Pons (tissue), 1 donor: ENCODE measurements at regions not wholly inside any gene's neighbourhood (a gene's known extent, or its start where the extent isn't known, plus 50 kb on each side); places are given as distances from the start of the nearest gene placed in this dataset.
"Not testable (repeated sequence)": the region's sequence is repeated elsewhere in the genome, so short reads cannot be mapped to it uniquely, and the experiment has no call there.

Experiments
- DNase-seq: peaks from one replicate; pipeline ENCODE4 v3.0.0-alpha.2; 2016; ENCODE audit warnings: low spot score

DNA sequence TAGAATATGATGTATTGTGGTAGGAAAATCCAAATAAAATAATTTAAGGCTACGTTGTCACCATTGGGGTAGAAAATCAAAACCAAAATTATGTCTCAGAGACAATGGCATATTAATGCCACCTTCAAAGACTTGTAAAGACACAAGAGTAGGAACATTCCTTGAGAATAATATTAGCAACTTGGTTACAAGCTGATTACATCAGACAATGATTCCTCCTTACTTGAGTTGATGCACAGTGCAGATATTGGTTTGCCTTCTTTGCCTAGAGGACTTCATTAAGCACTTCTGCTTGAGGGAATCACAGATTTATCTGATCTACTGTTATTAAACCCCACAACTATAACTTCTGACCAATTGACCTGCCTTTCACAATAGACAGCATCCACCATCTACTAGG lies 500.2 kb downstream of the CDH9 start:
- no peak for DNase-seq

DNA sequence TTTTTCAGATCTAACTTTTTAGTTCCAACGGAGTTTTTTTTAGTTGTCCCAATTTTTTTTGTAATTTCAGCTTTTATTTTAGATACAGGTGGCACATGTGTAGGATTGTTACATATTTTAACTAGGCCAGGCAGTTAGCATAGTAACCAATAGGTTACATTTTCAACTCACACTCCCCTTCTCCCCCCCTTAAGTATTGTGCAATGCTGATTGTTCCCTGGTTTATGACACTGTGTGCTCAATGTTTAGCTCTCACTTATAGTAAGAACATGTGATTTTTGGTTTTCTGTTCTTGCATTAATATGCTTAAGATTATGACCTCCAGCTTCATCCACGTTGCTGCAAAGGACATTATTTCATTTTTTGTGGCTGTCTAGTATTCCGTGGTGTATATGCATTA lies 503.2 kb downstream of the CDH9 start:
- no peak for DNase-seq

DNA sequence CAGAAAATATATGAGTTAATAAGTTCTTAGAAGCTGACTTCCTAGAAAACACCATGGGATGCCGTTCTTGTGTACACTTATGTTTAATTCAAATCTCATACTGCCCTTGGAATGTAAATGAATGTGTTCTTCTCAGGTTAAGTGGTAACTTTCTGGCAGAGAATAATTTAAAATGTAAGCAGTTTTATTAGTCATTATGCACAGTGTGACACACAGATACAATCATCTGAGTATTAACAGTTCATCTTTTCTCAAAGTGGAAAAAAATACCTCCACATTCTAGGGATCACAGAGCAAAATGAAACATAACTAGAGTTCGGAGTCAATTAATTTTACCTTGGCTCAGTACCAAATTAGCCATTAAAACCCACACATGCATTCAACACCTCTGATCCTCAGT lies 508.1 kb downstream of the CDH9 start:
- DNase-seq, result no peak

DNA sequence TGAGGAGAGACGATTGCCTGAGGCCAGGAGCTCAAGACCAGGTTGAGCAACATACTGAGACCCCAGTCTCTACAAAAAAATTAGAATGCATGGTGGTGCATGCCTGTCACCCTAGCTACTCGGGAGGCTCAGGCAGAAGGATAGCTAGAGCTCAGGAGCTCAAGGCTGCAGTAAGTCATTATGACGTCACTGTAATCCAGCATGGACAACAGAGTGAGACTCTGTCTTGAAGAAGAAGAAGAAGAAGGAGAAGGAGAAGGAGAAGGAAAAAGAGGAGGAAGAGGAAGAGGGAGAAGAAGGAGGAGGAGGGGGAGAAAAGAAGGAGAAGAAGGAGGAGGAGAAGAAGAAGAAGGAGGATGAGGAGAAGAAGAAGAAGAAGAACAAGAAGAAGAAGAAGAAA lies 519.1 kb downstream of the CDH9 start:
- no peak for DNase-seq

DNA sequence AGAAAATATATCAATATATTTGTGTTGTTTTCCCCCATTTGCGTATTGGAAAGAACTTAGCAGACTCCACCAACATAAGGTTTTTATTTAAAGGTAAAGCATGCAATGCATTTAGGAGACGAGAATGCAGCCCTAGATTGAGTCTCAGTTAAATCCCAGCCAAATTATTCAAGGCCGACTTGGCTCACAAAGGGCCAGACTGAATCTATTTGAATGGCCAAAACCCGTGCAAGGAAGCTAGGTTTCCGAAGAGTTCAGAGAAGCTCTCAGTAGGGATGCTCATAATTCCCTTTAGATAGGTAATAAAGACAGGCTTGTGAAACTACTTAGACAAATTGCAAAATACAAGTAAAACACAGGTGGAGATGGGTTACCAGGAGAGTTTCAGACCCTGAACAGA lies 520.3 kb downstream of the CDH9 start:
- DNase-seq, result no peak

DNA sequence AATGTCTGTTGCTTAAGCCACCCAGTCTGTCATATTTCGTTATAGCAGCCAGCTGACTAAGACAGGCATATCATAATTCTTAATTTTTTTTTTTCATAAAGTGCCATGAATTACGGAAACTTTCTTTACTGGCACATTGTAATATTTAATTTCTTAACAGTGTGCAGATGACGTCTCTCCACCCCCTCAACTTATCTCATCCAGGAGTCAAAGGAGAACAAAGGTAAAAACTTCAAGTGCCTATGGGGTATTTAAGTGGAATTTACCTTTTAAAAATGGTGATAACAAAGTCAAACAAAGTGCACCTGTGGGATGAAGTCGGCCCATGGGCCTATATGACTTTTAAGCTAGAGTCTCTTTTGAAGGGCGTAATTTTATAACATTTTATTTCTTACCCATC lies 539.4 kb downstream of the CDH9 start:
- DNase-seq, result no peak

DNA sequence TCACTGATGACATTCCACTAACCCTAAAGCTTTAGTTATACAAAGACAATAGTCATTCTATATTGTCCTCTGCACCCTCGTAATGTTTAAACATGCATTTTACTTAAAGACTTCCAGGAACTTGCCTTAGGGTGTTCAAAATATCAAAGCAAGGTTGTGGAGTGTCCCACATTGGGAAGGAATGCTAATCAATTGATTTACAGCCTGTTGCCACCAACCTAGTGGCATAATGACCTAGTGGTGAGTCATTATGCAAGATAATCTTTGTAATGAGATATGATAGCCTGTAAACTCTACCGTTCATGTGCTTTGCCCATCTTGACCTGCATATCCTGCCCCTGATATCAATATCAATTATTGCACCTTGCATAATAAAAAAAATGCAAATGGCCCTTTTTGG lies 542.9 kb downstream of the CDH9 start:
- no peak for DNase-seq

DNA sequence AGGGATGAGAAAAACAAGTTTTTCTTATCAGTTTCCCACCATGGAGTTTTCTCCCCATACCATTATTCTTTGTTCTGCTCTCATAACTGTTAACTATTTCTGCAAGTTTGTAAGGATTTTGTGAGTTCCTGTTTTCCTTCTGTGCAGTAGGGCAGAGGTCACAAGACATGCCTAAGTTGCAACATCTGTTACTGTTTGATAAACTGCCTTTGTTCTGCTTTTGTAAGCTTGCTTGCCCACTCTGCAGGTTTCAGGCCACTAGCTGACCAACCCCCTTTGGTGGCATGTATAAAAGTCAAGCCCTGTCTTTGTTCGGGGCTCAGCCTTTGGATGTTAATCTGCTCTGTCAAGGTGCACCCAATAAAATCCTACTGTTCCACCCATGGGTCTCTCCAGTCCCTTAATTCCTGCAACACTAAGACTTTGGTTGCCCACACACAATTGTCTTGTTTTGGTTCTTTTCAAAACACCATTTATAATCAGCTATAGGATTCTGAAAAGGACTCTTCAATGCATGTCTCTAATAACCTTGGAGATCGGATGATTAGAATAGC lies 545.4 kb downstream of the CDH9 start:
- no peak for DNase-seq

DNA sequence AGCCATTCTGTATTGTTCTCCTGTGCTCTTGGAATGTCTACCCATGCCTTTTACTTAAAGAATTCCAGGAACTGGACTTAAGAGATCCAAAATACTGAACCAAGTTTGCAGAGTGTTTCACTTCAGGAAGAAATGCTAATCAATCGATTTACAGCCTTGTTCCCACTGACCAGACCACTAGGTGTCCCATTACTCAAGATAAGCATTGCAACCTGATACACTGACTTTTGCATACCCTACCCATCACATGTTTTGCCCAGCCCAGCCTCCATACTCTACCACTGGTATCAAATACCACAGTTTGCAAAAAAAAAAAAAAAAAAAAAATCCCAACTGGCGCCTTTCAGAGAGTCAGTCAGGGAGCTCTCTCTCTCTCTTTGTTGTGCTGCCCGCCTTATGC lies 550.8 kb downstream of the CDH9 start:
- no peak for DNase-seq

DNA sequence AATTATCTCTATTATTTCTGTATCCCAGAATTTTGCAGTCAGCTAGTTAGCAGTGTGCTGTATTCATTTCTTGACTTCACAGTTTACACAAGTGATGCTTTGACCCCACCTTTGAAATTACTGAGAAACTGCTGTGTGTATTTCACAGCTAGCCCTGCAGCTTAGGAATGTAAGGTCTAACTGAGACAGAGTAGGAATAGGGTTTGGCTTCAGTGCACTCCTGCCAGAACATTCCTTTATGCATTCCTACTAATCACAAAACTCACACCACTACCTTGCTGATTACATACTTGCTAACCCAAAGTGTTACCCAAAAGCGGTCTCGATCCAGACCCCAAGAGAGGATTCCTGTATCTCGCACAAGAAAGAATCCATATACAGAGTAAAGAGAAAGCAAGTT lies 551.8 kb downstream of the CDH9 start:
- no peak for DNase-seq

DNA sequence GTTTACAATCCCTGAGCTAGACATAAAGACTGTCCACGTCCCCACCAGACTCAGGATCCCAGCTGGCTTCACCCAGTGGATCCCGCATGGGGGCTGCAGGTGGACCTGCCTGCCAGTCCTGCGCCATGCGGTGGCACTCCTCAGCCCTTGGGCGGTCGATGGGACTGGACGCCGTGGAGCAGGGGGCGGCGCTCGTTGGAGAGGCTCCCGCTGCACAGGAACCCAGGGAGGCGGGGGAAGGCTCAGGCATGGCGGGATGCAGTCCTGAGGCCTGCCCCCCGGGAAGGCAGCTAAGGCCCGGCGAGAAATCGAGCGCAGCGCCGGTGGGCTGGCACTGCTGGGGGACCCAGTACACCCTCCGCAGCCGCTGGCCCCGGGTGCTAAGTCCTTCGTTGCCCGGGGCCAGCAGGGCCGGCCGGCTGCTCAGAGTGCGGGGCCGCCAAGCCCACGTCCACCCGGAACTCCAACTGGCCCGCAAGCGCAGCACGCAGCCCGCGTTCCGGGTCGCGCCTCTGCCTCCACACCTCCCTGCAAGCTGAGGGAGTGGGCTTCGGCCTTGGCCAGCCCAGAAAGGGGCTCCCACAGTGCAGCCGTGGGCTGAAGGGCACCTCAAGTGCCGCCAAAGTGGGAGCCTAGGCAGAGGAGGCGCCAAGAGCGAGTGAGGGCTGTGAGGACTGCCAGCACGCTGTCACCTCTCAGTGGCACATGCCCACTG lies 553.1 kb downstream of the CDH9 start:
- DNase-seq, result not testable (repeated sequence)

DNA sequence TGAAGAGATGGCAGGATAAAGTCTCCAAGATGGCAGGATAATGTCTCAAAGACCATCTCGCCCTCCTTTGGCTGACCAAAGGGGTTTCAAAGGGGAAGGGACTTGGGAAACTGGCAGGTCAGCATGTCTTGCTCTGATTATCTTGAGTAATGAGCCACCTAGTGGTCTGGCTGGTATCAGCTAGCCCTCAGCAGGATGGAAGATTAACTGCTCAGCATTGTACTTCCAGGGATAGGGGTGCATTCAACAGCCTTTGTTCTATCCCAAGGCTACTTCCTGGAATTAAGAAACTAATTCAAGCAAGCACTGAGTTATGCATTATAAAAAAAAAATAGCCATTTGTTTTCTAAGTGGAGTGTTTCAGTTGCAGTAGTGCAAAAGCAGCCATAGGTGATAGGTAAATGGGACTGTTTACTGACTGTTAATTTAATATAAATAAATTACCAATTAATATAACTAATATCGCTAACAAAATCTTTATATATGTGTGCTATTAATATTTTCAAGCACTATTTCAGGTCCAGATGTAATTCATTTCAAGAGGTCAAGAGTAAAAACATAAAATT lies 555.5 kb downstream of the CDH9 start:
- peak; percentile 58 for DNase-seq

DNA sequence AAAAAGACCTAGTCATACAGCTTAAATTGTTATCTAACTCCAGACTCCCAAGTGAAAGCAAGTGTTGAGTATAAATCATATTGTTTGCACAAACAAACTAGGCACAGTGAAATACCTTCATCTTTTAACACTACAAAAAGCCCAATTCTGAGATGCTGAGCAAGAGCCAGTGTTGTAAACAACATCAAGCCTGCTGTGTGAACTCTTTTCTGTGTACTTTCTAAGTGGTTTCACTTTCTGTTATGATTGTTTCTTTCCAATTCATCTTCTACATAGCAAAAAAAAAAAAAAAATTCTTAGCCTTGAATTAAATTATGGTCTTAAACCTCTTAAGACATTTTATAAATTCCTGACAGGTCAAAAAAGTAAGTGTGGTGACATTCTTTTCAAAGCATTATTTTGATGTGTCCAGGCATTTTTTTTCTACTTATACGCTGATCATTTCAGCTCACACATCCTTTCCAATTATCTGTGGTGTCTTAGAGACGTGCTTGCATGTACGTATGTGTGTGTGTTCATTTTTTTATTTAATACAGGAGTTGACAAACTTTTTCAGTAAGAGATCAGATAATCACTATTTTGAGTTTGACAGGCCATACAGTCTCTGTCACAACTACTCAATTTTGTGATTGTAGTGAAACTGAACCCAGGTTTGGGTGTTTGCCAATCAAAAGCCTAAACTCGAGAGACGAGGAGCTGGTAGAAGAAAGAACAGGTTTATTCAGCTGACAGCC lies 556.1 kb downstream of the CDH9 start:
- no peak for DNase-seq

DNA sequence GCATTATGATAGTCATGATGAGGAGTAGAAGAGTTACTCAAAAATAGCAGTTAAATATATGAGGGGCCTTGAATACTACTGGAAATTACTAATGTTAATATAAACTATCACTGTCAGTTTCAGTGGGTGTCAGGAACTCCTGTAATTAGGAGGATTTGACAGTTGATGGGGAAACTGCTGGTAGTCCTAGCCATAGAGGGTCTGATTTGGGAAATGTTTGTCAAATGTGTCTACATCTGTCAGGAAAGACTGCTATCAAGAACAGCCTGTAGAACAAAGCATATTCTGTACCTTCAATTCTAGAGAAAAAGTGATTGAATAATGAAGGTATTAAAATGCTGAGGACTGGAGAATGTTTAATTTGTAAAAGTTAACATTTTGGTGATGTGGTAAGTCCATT lies 567.9 kb downstream of the CDH9 start:
- no peak for DNase-seq

DNA sequence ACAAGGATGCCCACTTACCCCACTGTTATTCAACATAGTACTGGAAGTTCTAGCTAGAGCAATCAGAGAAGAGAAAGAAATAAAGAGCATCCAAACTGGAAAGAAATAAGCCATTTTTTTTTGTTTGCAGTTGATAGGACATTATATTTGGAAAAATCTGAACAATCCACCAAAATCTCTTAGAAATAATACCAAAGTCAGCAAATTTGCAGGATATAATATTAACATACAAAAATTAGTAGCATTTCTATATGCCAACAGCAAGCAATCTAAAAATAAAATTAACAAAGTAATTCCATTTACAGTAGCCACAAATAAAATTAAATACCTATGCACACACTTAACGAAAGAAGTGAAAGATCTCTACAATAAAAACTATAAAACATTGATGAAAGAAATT lies 599.3 kb downstream of the CDH9 start:
- no peak for DNase-seq

DNA sequence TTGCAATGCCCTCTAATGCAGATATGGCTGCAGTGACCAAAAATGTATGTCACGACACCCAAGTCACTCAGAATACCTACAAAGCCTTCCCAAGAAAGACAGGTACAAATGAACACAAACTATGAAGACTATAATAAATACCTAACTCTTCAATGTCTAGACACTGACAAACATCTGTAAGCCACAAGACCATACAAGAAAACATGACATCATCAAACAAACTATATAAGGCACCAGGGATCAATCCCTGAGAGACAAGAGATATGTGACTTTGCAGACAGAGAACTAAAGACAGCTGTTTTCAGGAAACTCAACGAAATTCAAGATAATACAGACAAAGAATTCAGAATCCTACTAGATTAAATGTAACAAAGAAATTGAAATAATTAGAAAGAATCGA lies 603.7 kb downstream of the CDH9 start:
- DNase-seq, result no peak

DNA sequence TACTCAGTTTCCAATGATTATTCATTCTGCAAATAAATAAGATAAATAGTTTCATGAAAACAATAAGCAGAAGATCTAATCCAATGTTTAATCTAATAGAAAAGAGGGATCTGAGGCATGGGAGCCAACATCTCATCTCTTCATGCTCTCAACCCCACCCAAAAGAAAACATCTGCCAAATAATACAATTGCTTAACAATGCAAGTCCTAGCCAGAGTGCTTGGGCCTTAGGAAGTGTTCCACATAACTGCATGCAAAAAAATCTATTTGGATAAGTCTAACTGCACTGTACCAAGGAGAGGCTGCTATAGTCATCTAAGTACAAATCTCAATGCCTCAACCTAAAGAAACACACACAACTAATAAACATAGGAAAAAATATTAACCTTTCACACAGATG lies 606.0 kb downstream of the CDH9 start:
- DNase-seq, result no peak

DNA sequence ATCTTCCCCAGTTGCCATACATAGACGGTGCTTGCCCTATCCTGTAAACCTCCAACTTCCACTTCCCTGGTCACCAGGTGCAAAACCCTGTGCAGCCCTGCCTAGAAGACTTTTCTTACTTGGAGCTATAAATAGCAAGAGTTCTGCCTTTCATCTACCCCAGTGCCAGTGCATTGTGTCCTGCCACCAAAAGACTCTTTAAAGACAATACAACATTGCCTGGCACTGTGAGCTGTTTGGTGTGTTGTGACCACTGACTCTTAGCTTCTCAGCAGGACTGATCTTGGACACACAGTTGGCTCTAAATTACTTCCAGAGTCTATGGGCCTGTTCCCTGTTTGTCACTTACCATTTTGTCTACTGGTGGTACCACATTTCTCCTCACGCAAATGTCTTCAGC lies 608.1 kb downstream of the CDH9 start:
- DNase-seq, result no peak

DNA sequence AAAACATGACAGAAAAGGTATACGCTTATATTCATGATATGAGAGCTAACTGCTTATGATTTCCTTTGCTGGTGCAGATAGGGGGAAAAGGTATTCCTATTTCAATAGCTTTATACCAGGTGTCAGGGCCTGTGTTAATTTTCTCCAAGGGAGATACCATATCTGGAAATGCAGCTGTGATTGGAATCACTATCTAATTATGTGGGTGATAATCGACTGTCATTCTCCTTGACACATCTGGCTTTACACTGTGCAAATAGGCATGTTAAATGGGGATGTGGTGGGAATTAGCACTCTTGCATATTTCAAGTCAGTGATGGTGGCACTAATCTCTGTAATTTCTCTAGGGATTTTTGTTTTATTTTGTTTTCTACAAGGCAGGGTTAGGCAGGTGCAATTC lies 611.1 kb downstream of the CDH9 start:
- DNase-seq, result no peak

DNA sequence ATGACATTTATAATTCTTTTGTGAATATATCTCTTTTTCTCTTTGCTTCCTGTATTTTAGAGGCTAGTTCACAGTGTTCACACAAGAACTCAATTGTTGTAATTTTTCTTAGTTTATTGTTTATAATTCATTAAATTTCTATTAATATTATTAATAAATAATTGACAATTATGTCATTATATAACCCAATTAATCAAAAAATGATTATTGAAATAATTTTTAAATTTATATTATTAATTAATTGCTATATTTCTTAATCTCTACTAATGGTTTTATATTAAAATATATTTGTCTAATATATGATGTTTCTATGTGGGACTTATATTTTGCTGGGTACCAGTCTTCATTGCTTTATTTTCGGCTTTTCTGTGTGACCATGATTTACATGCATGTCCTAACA lies 618.4 kb downstream of the CDH9 start:
- DNase-seq, result no peak

DNA sequence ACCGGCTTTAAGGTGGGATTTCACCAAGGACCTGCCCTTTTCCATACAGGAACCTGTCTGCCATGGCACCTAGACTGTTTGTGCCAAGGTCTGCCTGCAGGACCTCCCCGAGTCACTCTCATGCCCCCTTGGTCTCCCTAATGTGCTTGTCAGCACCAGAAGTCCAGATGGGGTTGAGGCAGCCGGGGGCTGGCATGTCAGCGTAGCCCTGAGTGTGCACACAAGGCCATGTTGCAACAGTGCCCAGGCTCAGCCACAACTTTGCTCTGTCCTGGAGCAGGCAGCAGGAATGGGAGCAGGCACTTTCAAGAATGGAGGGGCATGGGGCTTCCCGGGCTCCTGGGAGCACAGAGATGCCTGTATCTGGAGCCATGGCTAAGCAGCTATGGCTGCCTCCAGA lies 621.5 kb downstream of the CDH9 start:
- DNase-seq, result no peak

DNA sequence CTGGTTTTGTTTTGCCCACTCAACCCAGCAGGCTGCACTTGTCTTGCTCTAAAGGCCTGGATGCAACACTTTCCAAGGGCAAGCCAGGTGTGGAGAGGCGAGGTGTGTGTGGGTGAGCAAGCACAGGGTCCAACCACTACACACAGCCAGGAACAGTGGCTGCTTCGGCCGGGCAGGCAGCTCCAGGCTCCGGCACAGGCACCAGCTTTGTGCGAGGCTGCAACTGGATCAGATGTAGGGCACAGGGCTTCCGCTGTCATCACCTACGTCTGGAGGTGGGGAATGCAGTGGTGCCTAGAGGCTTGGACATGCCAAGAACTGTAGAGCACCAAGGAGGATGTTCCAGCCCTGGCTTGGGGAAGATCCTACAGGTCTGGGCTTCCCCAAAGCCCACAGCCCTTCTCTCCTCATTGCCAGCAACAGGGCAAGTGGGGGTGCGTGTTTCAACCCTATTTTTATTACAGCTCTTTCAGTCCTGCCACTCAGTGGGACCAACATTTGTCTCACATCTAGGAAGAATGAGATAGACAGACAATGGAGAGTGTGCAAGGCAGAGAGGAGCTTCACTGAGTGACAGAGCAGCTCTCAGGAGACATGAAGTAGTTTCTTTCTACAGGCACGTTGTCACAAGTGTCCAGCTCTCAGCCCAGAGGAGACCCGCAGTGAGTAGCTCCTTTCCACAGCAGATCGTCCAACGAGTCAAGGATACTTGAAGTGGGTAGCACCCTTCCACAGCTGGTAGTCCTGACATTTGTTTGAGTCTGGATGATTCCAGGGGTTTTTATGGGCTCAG lies 622.2 kb downstream of the CDH9 start:
- DNase-seq, result no peak

DNA sequence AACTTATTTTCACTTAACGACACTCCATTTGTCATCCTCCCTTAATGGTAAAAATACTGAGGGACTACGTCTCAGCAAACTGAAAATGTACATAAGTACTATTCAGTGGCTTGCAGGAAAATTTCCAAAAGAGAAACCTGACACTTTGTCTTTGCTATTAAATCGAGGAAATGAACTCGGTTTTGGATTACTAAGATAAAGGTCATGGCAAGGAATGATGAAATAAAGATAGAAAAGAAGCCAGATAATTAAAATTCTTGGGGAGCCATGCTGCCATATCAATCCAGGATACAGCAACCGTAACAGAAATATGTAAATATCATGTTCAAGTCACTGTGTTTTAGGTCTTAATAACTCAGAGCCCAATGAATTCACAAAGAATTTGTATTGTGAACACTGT lies 647.8 kb downstream of the CDH9 start:
- no peak for DNase-seq
